H9 (cell line): ENCODE measurements at regions not wholly inside any gene's neighbourhood (a gene's known extent, or its start where the extent isn't known, plus 50 kb on each side); places are given as distances from the start of the nearest gene placed in this dataset.

Experiments
- DNase-seq: peaks from one replicate; pipeline ENCODE4 v3.0.0-alpha.2; 2017
- H2AFZ ChIP-seq: one replicate; pipeline ENCODE4 v1.6.1; 2013; ENCODE audit warnings: mild to moderate bottlenecking, low read length, control low read depth, moderate library complexity
- H2AK5ac ChIP-seq: 2 replicates; pipeline ENCODE4 v1.6.1; 2013; ENCODE audit warnings: low read length, control low read depth, mixed read lengths; ENCODE audit not compliant: insufficient read length
- H2BK120ac ChIP-seq: one replicate; pipeline ENCODE4 v1.6.1; 2013; ENCODE audit warnings: low read depth, mild to moderate bottlenecking, low read length, control low read depth, inconsistent platforms; ENCODE audit not compliant: poor library complexity, severe bottlenecking
- H2BK12ac ChIP-seq: 2 replicates; pipeline ENCODE4 v1.6.1; 2013; ENCODE audit warnings: low read length, control low read depth, mixed read lengths, low read depth; ENCODE audit not compliant: insufficient read length
- H2BK15ac ChIP-seq: 2 replicates; pipeline ENCODE4 v1.6.1; 2013; ENCODE audit warnings: low read depth, low read length, control low read depth
- H2BK20ac ChIP-seq: one replicate; pipeline ENCODE4 v1.6.1; 2013; ENCODE audit warnings: low read depth, mild to moderate bottlenecking, low read length, control low read depth, inconsistent platforms; ENCODE audit not compliant: poor library complexity, severe bottlenecking
- H2BK5ac ChIP-seq: 2 replicates; pipeline ENCODE4 v1.6.1; 2013; ENCODE audit warnings: low read length, control low read depth, mixed read lengths; ENCODE audit not compliant: insufficient read length
- H3K14ac ChIP-seq: 2 replicates; pipeline ENCODE4 v1.6.1; 2013; ENCODE audit warnings: low read length, control low read depth; ENCODE audit not compliant: insufficient read depth
- H3K18ac ChIP-seq: 2 replicates; pipeline ENCODE4 v1.6.1; 2013; ENCODE audit warnings: low read depth, mild to moderate bottlenecking, mixed read lengths, low read length, control low read depth; ENCODE audit not compliant: insufficient read length
- H3K23ac ChIP-seq: 2 replicates; pipeline ENCODE4 v1.6.1; 2013; ENCODE audit warnings: low read length, control low read depth, mixed read lengths, low read depth; ENCODE audit not compliant: insufficient read length
- H3K23me2 ChIP-seq: 2 replicates; pipeline ENCODE4 v1.6.1; 2013; ENCODE audit warnings: low read depth, mild to moderate bottlenecking, mixed read lengths, low read length, control low read depth; ENCODE audit not compliant: insufficient read length, poor library complexity, severe bottlenecking
- H3K27ac ChIP-seq: 2 replicates; pipeline ENCODE4 v1.5.1; 2013; ENCODE audit warnings: low read length, control low read depth, mixed read lengths, low read depth; ENCODE audit not compliant: insufficient read length
- H3K27me3 ChIP-seq: 2 replicates; pipeline ENCODE4 v1.6.1; 2013; ENCODE audit warnings: low read length, control low read depth, inconsistent platforms; ENCODE audit not compliant: insufficient read depth
- H3K4ac ChIP-seq: 2 replicates; pipeline ENCODE4 v1.6.1; 2013; ENCODE audit warnings: low read depth, mild to moderate bottlenecking, control low read depth, inconsistent platforms, low read length, moderate library complexity
- H3K4me1 ChIP-seq: 2 replicates; pipeline ENCODE4 v1.6.1; 2013; ENCODE audit warnings: low read length, control low read depth, inconsistent platforms; ENCODE audit not compliant: insufficient read depth
- H3K4me2 ChIP-seq: 2 replicates; pipeline ENCODE4 v1.6.1; 2013; ENCODE audit warnings: low read length, control low read depth, mixed read lengths; ENCODE audit not compliant: insufficient read length, insufficient read depth
- H3K56ac ChIP-seq: 2 replicates; pipeline ENCODE4 v1.6.1; 2013; ENCODE audit warnings: low read depth, mild to moderate bottlenecking, mixed read lengths, low read length, control low read depth; ENCODE audit not compliant: insufficient read length
- H3K79me1 ChIP-seq: 2 replicates; pipeline ENCODE4 v1.6.1; 2013; ENCODE audit warnings: low read depth, mild to moderate bottlenecking, moderate library complexity, low read length, control low read depth, inconsistent platforms; ENCODE audit not compliant: insufficient read depth, poor library complexity, severe bottlenecking
- H3K79me2 ChIP-seq: 2 replicates; pipeline ENCODE4 v1.6.1; 2013; ENCODE audit warnings: low read length, control low read depth, inconsistent platforms; ENCODE audit not compliant: insufficient read depth
- H3K9ac ChIP-seq: 2 replicates; pipeline ENCODE4 v1.6.1; 2013; ENCODE audit warnings: low read length, control low read depth, mixed read lengths; ENCODE audit not compliant: insufficient read length; ENCODE audit errors: extremely low read depth
- H3K9me3 ChIP-seq: one replicate; pipeline ENCODE4 v1.6.1; 2013; ENCODE audit warnings: low read depth, low read length, inconsistent platforms; ENCODE audit not compliant: control insufficient read depth
- H3T11ph ChIP-seq: one replicate; pipeline ENCODE4 v1.6.1; 2013; ENCODE audit warnings: mild to moderate bottlenecking, low read length, control low read depth, inconsistent platforms
- H4K20me1 ChIP-seq: one replicate; pipeline ENCODE4 v1.6.1; 2013; ENCODE audit not compliant: control insufficient read depth, insufficient read length, insufficient read depth
- H4K5ac ChIP-seq: 2 replicates; pipeline ENCODE4 v1.6.1; 2013; ENCODE audit warnings: low read depth, mild to moderate bottlenecking, mixed read lengths, low read length, control low read depth; ENCODE audit not compliant: insufficient read length
- H4K8ac ChIP-seq: replicated peaks from 2 replicates; pipeline ENCODE4 v1.6.1; 2013; ENCODE audit warnings: low read length, control low read depth, mixed read lengths, low read depth; ENCODE audit not compliant: insufficient read length
- H4K91ac ChIP-seq: 2 replicates; pipeline ENCODE4 v1.6.1; 2013; ENCODE audit warnings: low read depth, mild to moderate bottlenecking, moderate library complexity, mixed read lengths, low read length, control low read depth; ENCODE audit not compliant: insufficient read length
- H3K27ac Mint-ChIP-seq, 3 experiments: 2 replicates in 2 of 3; 3 replicates in 1 of 3; pipeline ENCODE4 v1.8.0; 2020 to 2021; ENCODE audit warnings: mixed read lengths in 3 of 3, mild to moderate bottlenecking in 1 of 3, moderate library complexity in 1 of 3
- H3K27me3 Mint-ChIP-seq: 2 replicates; pipeline ENCODE4 v1.8.0; 2021; ENCODE audit warnings: low read depth, mild to moderate bottlenecking, moderate library complexity, mixed read lengths
- H3K36me3 Mint-ChIP-seq, 3 experiments: 2 replicates in 2 of 3; 3 replicates in 1 of 3; pipeline ENCODE4 v1.8.0; 2020 to 2021; ENCODE audit warnings: low read depth in 3 of 3, mixed read lengths in 3 of 3; ENCODE audit not compliant: insufficient read depth in 1 of 3
- H3K4me1 Mint-ChIP-seq, 2 experiments: 2 replicates each; pipeline ENCODE4 v1.8.0; 2020; ENCODE audit warnings: mixed read lengths in 2 of 2
- H3K4me3 Mint-ChIP-seq, 2 experiments: 2 replicates in 1 of 2; 3 replicates in 1 of 2; pipeline ENCODE4 v1.8.0; 2020 to 2021; ENCODE audit warnings: mild to moderate bottlenecking in 2 of 2, mixed read lengths in 2 of 2, moderate library complexity in 1 of 2
- H3K9me3 Mint-ChIP-seq, 2 experiments: 2 replicates in 1 of 2; 3 replicates in 1 of 2; pipeline ENCODE4 v1.8.0; 2020; ENCODE audit warnings: mild to moderate bottlenecking in 2 of 2, mixed read lengths in 2 of 2, moderate library complexity in 1 of 2
- CTCF ChIP-seq: fragments of 200-600 bp; sonication (generic); conservative IDR thresholded peaks from 3 replicates; pipeline ENCODE4 v1.8.0; 2021; ENCODE audit warnings: antibody characterized with exemption, mild to moderate bottlenecking
- WGBS: extraction: QIAGEN DNeasy Blood & Tissue Kit; methylation state at CpG from one replicate; pipeline ENCODE4 v1.1.7; 2013; ENCODE audit warnings: missing lambda C conversion rate, low lambda C conversion rate, mixed read lengths; ENCODE audit not compliant: insufficient read length; ENCODE audit errors: extremely low coverage; 5-methylcytosine and 5-hydroxymethylcytosine counted together

GRCh38 chr6:1096967-1097765 is 214.7 kb upstream of the FOXQ1 start:
- Histone ChIP-seq H2BK12ac (no peak overlapping the region), H2BK20ac (no peak overlapping the region), H3K79me2 (no peaks in the 10 kb centered on the region), H4K5ac (no peak overlapping the region), H3T11ph (no peak overlapping the region), H3K27me3 (peaks cover 30% of the 10 kb centered on the region), H2BK5ac (no peak overlapping the region), H4K8ac (no peak overlapping the region), H3K14ac (no peak overlapping the region), H4K91ac (no peak overlapping the region), H3K79me1 (no peaks in the 10 kb centered on the region), H3K23ac (no peak overlapping the region), H3K4me2 (no peak overlapping the region), H3K23me2 (no peaks in the 10 kb centered on the region), H2AK5ac (no peak overlapping the region), H2BK15ac (no peak overlapping the region), H3K9me3 (no peaks in the 10 kb centered on the region), H3K56ac (no peak overlapping the region), H3K9ac (no peak overlapping the region), H3K27ac (no peak overlapping the region), H3K4me1 (no peaks in the 10 kb centered on the region), H2BK120ac (no peak overlapping the region), H2AFZ (no peak overlapping the region), H3K18ac (no peak overlapping the region), H3K4ac (no peak overlapping the region), H4K20me1 (no peaks in the 10 kb centered on the region)
- Mint-ChIP-seq H3K27ac (no peak overlapping the region), H3K9me3 (no peaks in the 10 kb centered on the region), H3K4me1 (peaks cover 4 to 5% of the 10 kb centered on the region in 2 experiments; a peak in 2 of 4 replicates), H3K4me3 (no peak overlapping the region), H3K36me3 (no peaks in the 10 kb centered on the region), H3K27me3 (peaks cover 89% of the 10 kb centered on the region)
- no peak for TF ChIP-seq CTCF
- no peak for DNase-seq
- no CpG with 5 or more reads among the region's 11 CpGs for WGBS
